Panc1 (cell line): ENCODE measurements at regions not wholly inside any gene's neighbourhood (a gene's known extent, or its start where the extent isn't known, plus 50 kb on each side); places are given as distances from the start of the nearest gene placed in this dataset.
A peak's percentile ranks its signal among the peaks of the same experiment; 100 is the strongest.

ENCODE experiments used
- ATAC-seq: fragments of 200-7000 bp; cut with Tn5 transposase; 2 replicates; pipeline ENCODE4 v1.9.1; 2020; ENCODE audit warnings: mild to moderate bottlenecking, moderate library complexity
- BruUV-seq: library from RNA; stranded (reverse); fragments of 400-500 nt; replicated peaks from 2 replicates; lab custom pipeline; 2021; lab: Mats Ljungman, UMichigan
- CTCF ChIA-PET: fragments of 300-600 bp; sonication (Branson Sonifier 250); formaldehyde crosslinking; loops from one replicate; lab custom pipeline; 2022; ENCODE audit warnings: antibody characterized with exemption; lab: Charles Lee
- POLR2A ChIA-PET: fragments of 300-600 bp; sonication (Branson Sonifier 250); formaldehyde crosslinking; loops from one replicate; lab custom pipeline; 2022; ENCODE audit warnings: antibody characterized with exemption; lab: Charles Lee
- DNase-seq: peaks from one replicate; pipeline ENCODE4 v3.0.0-alpha.2; 2010; ENCODE audit warnings: low read depth, low spot score
- H3K27ac ChIP-seq: 2 replicates; pipeline ENCODE4 v1.5.1; 2011; ENCODE audit warnings: mild to moderate bottlenecking, low read length, inconsistent platforms
- H3K27me3 ChIP-seq: fragments of 200-500 bp; sonication (Bioruptor generic); 2 replicates; pipeline ENCODE4 v1.6.0; 2014; ENCODE audit warnings: low read length, inconsistent platforms; ENCODE audit not compliant: control insufficient read depth, insufficient read depth
- H3K36me3 ChIP-seq: fragments of 200-500 bp; sonication (Bioruptor generic); 2 replicates; pipeline ENCODE4 v1.5.1; 2014; ENCODE audit warnings: inconsistent platforms, mild to moderate bottlenecking, low read length, moderate library complexity; ENCODE audit not compliant: control insufficient read depth, insufficient read depth
- H3K4me1 ChIP-seq: 2 replicates; pipeline ENCODE4 v1.5.1; 2011; ENCODE audit warnings: inconsistent platforms, mild to moderate bottlenecking, low read length, moderate library complexity; ENCODE audit not compliant: control insufficient read depth, insufficient read depth
- H3K4me3 ChIP-seq, 2 experiments: 2 replicates each; pipeline ENCODE4 v1.5.1; 2011 to 2012; ENCODE audit warnings: low read depth in 2 of 2, low read length in 2 of 2, mild to moderate bottlenecking in 2 of 2, inconsistent platforms in 1 of 2, moderate library complexity in 1 of 2
- H3K9me3 ChIP-seq: fragments of 200-500 bp; sonication (Bioruptor generic); 2 replicates; pipeline ENCODE4 v1.5.1; 2014; ENCODE audit warnings: low read depth, mild to moderate bottlenecking, inconsistent platforms, low read length, moderate library complexity; ENCODE audit not compliant: control insufficient read depth, insufficient read depth
- POLR2AphosphoS5 ChIP-seq: IDR thresholded peaks from 2 replicates; pipeline ENCODE4 v1.6.1; 2012; ENCODE audit warnings: mild to moderate bottlenecking, low read depth, low read length, moderate library complexity
- SIN3A ChIP-seq: IDR thresholded peaks from 2 replicates; pipeline ENCODE4 v1.6.1; 2012; ENCODE audit warnings: low read depth, mild to moderate bottlenecking, low read length, moderate library complexity, borderline replicate concordance; ENCODE audit not compliant: insufficient read depth
- TCF7L2 ChIP-seq: IDR thresholded peaks from 2 replicates; pipeline ENCODE4 v1.6.1; 2011; ENCODE audit warnings: mild to moderate bottlenecking, low read depth, low read length, inconsistent platforms
- in situ Hi-C: cut with HindIII; loops from 2 replicates; pipeline ENCODE4 v1.10.0; 2016; ENCODE audit warnings: low sequenced_read_pairs, low pct_unique_long_range_greater_than_20kb
- intact Hi-C: fragments of 100-400 bp; cut with micrococcal nuclease; formaldehyde crosslinking; loops from one replicate; pipeline ENCODE4 v1.10.0; 2022; ENCODE audit not compliant: unreplicated experiment
- TF ChIP-seq, protein P1 (sequence below), 2 experiments: IDR thresholded peaks; 2 replicates each; pipeline ENCODE4 v1.6.1; 2011 to 2012; ENCODE audit warnings: low read depth in 2 of 2, control low read depth in 1 of 2, low read length in 1 of 2, mild to moderate bottlenecking in 1 of 2, moderate library complexity in 1 of 2; ENCODE audit not compliant: insufficient read depth in 1 of 2
- TF ChIP-seq, protein P2 (sequence below): fragments of 450-650 bp; IDR thresholded peaks from 2 replicates; pipeline ENCODE4 v1.5.1; 2017; ENCODE audit warnings: mild to moderate bottlenecking

DNA sequence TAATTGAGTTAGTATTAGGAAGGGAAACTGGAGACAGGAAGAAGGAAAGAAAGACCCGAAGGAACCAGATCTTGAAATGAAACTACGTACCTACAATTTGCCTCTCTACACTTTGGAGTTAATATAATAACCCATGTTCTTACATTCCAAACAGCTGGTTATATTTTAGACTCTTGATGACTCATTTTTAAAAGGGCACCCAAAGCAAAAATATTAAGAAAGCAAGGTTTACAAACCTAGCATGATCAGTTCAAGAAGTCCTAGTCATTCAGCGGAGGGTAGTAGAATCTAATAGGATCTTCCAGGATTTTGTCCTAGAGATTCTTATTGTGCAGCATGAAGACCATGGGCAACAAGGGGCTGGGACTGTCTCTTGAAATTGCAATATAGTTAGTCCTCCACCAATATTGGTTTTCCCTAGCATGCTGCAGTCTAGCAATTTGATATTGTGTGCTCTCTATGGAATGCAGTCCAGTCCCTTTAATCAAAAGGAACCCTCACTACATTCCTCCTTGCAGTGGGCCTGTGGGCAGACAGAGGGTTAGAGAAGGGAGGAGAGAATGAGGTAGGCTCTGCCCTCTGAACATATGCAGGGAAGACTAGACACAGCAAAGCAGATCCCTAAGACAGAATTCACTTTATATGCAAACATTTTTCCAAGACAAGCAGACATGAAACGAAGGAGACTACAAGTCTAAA, 230.3 kb downstream of the INHBA start:
- ChIA-PET POLR2A (no interaction called here), CTCF (no interaction called here)
- Histone ChIP-seq H3K4me3 (no peak overlapping the region), H3K27ac (no peak overlapping the region), H3K9me3 (no peaks in the 10 kb centered on the region), H3K4me1 (no peaks in the 10 kb centered on the region), H3K27me3 (no peaks in the 10 kb centered on the region), H3K36me3 (no peaks in the 10 kb centered on the region)
- no peak for ATAC-seq
- DNase-seq: no peak
- in situ Hi-C loops (no loop called here), intact Hi-C loops (no loop called here)
- no TSS peak for BruUV-seq
- TF ChIP-seq POLR2AphosphoS5 (no peak), SIN3A (no peak), TCF7L2 (no peak)
- TF ChIP-seq, protein P1, sequence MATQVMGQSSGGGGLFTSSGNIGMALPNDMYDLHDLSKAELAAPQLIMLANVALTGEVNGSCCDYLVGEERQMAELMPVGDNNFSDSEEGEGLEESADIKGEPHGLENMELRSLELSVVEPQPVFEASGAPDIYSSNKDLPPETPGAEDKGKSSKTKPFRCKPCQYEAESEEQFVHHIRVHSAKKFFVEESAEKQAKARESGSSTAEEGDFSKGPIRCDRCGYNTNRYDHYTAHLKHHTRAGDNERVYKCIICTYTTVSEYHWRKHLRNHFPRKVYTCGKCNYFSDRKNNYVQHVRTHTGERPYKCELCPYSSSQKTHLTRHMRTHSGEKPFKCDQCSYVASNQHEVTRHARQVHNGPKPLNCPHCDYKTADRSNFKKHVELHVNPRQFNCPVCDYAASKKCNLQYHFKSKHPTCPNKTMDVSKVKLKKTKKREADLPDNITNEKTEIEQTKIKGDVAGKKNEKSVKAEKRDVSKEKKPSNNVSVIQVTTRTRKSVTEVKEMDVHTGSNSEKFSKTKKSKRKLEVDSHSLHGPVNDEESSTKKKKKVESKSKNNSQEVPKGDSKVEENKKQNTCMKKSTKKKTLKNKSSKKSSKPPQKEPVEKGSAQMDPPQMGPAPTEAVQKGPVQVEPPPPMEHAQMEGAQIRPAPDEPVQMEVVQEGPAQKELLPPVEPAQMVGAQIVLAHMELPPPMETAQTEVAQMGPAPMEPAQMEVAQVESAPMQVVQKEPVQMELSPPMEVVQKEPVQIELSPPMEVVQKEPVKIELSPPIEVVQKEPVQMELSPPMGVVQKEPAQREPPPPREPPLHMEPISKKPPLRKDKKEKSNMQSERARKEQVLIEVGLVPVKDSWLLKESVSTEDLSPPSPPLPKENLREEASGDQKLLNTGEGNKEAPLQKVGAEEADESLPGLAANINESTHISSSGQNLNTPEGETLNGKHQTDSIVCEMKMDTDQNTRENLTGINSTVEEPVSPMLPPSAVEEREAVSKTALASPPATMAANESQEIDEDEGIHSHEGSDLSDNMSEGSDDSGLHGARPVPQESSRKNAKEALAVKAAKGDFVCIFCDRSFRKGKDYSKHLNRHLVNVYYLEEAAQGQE (IDR thresholded peaks at IDR 0.05; ENCODE audit: insufficient read depth in 1 of 2, low read depth in 2 of 2, low read length in 1 of 2): no peak
- TF ChIP-seq, protein P2, sequence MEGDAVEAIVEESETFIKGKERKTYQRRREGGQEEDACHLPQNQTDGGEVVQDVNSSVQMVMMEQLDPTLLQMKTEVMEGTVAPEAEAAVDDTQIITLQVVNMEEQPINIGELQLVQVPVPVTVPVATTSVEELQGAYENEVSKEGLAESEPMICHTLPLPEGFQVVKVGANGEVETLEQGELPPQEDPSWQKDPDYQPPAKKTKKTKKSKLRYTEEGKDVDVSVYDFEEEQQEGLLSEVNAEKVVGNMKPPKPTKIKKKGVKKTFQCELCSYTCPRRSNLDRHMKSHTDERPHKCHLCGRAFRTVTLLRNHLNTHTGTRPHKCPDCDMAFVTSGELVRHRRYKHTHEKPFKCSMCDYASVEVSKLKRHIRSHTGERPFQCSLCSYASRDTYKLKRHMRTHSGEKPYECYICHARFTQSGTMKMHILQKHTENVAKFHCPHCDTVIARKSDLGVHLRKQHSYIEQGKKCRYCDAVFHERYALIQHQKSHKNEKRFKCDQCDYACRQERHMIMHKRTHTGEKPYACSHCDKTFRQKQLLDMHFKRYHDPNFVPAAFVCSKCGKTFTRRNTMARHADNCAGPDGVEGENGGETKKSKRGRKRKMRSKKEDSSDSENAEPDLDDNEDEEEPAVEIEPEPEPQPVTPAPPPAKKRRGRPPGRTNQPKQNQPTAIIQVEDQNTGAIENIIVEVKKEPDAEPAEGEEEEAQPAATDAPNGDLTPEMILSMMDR: no peak

DNA sequence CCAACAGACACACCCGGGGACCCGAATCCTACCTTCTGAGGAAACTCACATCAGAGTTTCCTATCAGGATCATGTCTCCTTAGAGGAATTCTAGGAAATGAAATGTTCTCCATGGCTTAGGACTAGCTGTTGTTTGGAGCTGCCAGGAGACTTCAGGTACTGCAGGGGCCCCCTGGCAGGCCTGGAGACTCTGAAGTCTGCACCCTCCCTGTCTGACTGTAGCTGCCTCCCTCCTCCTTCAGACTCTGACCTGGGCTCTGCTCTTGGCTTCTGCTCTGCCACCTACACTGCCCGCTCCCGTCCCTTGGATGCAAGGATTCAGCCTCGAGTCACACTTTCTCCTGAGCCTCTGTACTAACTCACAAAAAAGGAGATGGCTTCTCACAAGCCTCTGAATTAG, 232.8 kb downstream of the INHBA start:
- ChIA-PET POLR2A (no interaction called here), CTCF (no interaction called here)
- Histone ChIP-seq H3K27me3 (no peaks in the 10 kb centered on the region), H3K4me1 (no peaks in the 10 kb centered on the region), H3K36me3 (no peaks in the 10 kb centered on the region), H3K4me3 (no peak overlapping the region), H3K9me3 (no peaks in the 10 kb centered on the region), H3K27ac (no peak overlapping the region)
- no TSS peak for BruUV-seq
- DNase-seq (no peak), ATAC-seq (peak; percentile 69; the same call in 1 of the 2 replicates)
- in situ Hi-C loops (no loop called here), intact Hi-C loops (no loop called here)
- TF ChIP-seq, protein P2: no peak
- TF ChIP-seq POLR2AphosphoS5 (no peak), TCF7L2 (no peak), SIN3A (no peak)
- TF ChIP-seq, protein P1 (IDR thresholded peaks at IDR 0.05; ENCODE audit: insufficient read depth in 1 of 2, low read depth in 2 of 2, low read length in 1 of 2): no peak
